ENCODE measurements at regions not wholly inside any gene's neighbourhood (a gene's known extent, or its start where the extent isn't known, plus 50 kb on each side); places are given as distances from the start of the nearest gene placed in this dataset.

GRCh38 chr1:79790950-79791349 is 784.4 kb upstream of the ADGRL4 start:
- TF ChIP-seq, protein P1, sequence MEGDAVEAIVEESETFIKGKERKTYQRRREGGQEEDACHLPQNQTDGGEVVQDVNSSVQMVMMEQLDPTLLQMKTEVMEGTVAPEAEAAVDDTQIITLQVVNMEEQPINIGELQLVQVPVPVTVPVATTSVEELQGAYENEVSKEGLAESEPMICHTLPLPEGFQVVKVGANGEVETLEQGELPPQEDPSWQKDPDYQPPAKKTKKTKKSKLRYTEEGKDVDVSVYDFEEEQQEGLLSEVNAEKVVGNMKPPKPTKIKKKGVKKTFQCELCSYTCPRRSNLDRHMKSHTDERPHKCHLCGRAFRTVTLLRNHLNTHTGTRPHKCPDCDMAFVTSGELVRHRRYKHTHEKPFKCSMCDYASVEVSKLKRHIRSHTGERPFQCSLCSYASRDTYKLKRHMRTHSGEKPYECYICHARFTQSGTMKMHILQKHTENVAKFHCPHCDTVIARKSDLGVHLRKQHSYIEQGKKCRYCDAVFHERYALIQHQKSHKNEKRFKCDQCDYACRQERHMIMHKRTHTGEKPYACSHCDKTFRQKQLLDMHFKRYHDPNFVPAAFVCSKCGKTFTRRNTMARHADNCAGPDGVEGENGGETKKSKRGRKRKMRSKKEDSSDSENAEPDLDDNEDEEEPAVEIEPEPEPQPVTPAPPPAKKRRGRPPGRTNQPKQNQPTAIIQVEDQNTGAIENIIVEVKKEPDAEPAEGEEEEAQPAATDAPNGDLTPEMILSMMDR (IDR thresholded peaks at IDR 0.05), result no peak
- TF ChIP-seq POLR2A (IDR thresholded peaks at IDR 0.05), result no peak
